Mucosa of rectum (tissue), 2 donors: ENCODE measurements at regions not wholly inside any gene's neighbourhood (a gene's known extent, or its start where the extent isn't known, plus 50 kb on each side); places are given as distances from the start of the nearest gene placed in this dataset.
"Not testable (repeated sequence)": the region's sequence is repeated elsewhere in the genome, so short reads cannot be mapped to it uniquely, and the experiment has no call there.

ENCODE experiments used
- H3K27ac ChIP-seq, 2 donors: one replicate each; pipeline ENCODE4 v1.7.0; 2013; ENCODE audit warnings: inconsistent platforms in 2 of 2, low read depth in 2 of 2, low read length in 2 of 2
- H3K27me3 ChIP-seq, 2 donors: one replicate each; pipeline ENCODE4 v1.7.0; 2013; ENCODE audit warnings: low read length in 2 of 2; ENCODE audit not compliant: control insufficient read depth in 2 of 2, insufficient read depth in 2 of 2
- H3K36me3 ChIP-seq, 2 donors: one replicate each; pipeline ENCODE4 v1.7.0; 2013; ENCODE audit warnings: low read length in 2 of 2; ENCODE audit not compliant: control insufficient read depth in 2 of 2, insufficient read depth in 2 of 2
- H3K4me1 ChIP-seq, 2 donors: one replicate each; pipeline ENCODE4 v1.7.0; 2013; ENCODE audit warnings: low read length in 2 of 2, mild to moderate bottlenecking in 1 of 2; ENCODE audit not compliant: control insufficient read depth in 2 of 2, insufficient read depth in 2 of 2
- H3K4me3 ChIP-seq, 2 donors: one replicate each; pipeline ENCODE4 v1.7.0; 2013; ENCODE audit warnings: low read length in 2 of 2
- H3K9ac ChIP-seq, 2 donors: one replicate each; pipeline ENCODE4 v1.7.0; 2013; ENCODE audit warnings: low read length in 2 of 2, low read depth in 1 of 2, mild to moderate bottlenecking in 1 of 2
- H3K9me3 ChIP-seq, 2 donors: one replicate each; pipeline ENCODE4 v1.7.0; 2013; ENCODE audit warnings: low read length in 2 of 2; ENCODE audit not compliant: control insufficient read depth in 2 of 2
- donor health status: healthy.
- donor health status: Normal muscosa, but diverticular disease.

DNA sequence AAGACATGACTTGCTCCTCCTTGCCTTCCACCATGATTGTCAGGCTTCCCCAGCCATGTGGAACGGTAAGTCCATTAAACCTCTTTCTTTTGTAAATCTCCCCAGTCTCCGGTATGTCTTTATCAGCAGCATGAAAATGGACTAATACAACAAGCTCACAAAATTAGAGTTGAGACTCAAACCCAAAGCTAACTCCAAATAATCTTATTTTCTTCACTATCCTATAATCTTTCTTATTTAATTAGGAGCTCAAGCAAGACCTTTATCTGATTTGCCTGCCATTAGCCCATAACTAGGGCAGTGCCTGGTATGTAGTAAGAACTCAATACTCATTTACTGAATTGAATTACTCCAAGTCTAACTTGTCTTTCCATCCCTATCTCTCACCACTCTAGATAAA, 289.2 kb downstream of the SUCLG1 start:
- Histone ChIP-seq H3K4me3 (no peak overlapping the region), H3K27ac (no peak overlapping the region), H3K4me1 (no peaks in the 10 kb centered on the region), H3K9me3 (no peaks in the 10 kb centered on the region), H3K9ac (no peak overlapping the region), H3K27me3 (no peaks in the 10 kb centered on the region), H3K36me3 (no peaks in the 10 kb centered on the region)

DNA sequence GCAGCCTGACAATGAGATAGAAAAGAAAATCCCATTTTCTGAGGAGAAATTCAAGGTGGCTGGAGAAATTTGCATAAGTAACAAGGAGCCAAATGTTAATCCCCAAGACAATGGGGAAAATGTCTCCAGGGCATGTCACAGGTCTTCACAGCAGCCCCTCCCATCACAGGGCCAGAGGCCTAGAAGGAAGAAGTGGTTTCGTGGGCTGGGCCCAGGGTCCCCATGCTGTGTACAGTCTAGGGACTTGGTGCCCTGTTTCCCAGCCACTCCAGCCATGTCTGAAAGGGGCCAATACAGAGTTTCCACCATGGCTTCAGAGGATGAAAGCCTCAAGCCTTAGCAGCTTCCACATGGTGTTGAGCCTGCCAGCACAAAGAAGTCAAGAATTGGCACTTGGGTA, 290.5 kb downstream of the SUCLG1 start:
- not testable (repeated sequence) for H3K27ac ChIP-seq, H3K4me3 ChIP-seq, H3K27me3 ChIP-seq, H3K4me1 ChIP-seq, H3K9me3 ChIP-seq, H3K36me3 ChIP-seq, H3K9ac ChIP-seq

DNA sequence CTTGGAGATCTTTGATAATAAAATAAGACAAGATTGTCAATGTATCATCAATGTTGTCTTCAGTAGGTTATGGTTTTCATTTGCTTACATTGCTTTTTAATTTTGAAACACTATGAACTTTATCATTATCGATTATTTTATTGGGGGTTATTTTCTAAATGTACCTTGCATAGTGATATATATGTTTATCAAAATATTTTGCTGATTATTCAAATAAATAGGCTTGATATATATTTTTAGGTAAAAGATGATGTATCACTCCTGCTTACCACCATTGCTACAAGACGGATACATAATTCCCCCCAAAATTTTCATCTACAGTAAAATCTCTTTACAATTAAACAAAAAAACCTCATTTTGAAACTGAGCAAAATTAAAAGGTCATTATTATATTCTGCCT, 293.8 kb downstream of the SUCLG1 start:
- Histone ChIP-seq H3K27me3 (no peaks in the 10 kb centered on the region), H3K9me3 (no peaks in the 10 kb centered on the region), H3K4me3 (no peak overlapping the region), H3K9ac (no peak overlapping the region), H3K36me3 (no peaks in the 10 kb centered on the region), H3K4me1 (no peaks in the 10 kb centered on the region), H3K27ac (no peak overlapping the region)

DNA sequence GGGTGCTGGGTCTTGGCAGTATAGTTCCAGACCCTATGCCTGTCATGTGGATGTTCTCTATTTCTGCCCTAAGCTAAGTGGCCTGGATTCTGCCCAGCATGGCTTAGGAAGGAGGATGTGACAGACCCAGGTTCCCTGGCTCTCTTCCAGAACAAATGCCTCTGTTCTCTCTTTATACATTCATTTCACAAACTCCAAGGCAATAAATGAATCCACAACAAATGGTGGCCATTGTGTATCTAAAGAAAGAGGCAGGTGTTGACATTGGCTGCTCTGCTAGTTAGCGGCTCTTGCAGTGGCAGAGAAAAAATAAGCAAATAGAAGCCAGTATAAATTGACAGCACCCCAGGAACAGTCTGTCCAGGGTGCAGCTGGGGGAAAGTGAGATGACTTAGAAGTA, 298.6 kb downstream of the SUCLG1 start:
- no peaks in the 10 kb centered on the region for H3K27me3 ChIP-seq
- H3K9ac ChIP-seq: no peak overlapping the region
- no peaks in the 10 kb centered on the region for H3K36me3 ChIP-seq
- H3K9me3 ChIP-seq: no peaks in the 10 kb centered on the region
- no peak overlapping the region for H3K4me3 ChIP-seq
- no peaks in the 10 kb centered on the region for H3K4me1 ChIP-seq
- no peak overlapping the region for H3K27ac ChIP-seq

DNA sequence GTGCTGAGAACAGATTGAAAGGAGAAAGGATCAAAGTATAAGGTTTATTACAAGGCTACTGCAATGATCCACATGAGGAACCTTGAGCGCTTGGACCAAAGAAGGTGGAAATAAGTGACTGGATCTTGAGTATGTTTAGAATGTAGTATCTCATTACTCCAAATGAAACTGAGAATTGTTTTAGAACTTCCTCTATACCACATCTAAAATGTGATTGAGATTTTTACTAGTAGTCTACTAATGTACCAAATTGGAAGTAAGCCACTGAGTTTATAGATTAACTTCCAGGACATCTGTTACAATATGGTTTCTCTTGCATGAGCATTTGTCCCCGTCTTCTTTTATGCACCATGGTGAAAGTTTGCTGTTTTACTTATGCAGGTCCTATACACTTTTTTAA, 300.5 kb downstream of the SUCLG1 start:
- H3K9me3 ChIP-seq: no peaks in the 10 kb centered on the region
- H3K4me1 ChIP-seq: no peaks in the 10 kb centered on the region
- H3K36me3 ChIP-seq: no peaks in the 10 kb centered on the region
- H3K9ac ChIP-seq: no peak overlapping the region
- H3K4me3 ChIP-seq: no peak overlapping the region
- H3K27ac ChIP-seq: no peak overlapping the region
- H3K27me3 ChIP-seq: no peaks in the 10 kb centered on the region

DNA sequence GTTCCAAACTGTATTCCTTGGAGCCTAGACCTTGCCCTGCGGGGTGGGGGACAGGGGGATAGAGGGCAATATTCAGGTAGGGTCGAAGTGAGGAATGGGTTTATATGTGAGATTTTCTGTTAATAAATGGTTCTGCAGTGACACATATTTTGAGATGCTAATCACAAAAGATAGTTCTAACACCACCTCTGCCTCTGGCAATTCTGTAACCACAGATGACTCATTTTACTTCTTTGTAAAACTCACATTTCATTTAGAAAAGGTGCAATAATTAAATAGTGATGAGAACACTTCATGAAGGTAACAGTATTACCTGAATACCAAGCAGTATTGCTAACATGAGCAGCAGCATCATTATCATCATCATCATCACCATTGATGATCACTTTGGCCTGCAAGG, 306.6 kb downstream of the SUCLG1 start:
- Histone ChIP-seq H3K36me3 (no peaks in the 10 kb centered on the region), H3K4me3 (no peak overlapping the region), H3K27ac (no peak overlapping the region), H3K9ac (no peak overlapping the region), H3K9me3 (no peaks in the 10 kb centered on the region), H3K27me3 (no peaks in the 10 kb centered on the region), H3K4me1 (no peaks in the 10 kb centered on the region)

DNA sequence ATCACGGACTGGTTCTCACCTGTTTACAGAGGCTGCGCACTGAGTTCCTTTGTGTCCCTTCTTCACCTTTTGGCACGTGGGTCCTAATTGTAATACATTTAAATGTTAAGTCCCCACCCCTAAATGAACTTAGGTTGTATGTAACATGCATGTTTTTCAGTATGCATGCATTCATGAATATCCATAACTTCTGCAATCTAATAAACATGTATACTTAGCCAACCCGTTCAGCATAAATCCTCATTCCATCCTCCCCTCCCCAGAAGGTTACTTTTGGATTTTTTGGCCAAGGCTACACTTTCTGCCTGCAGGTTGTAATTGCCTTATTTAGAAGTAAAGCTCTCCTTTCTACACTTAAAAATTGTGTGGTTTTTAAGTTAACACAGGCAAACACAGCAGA, 314.7 kb downstream of the SUCLG1 start:
- no peaks in the 10 kb centered on the region for H3K4me1 ChIP-seq
- no peak overlapping the region for H3K9ac ChIP-seq
- no peaks in the 10 kb centered on the region for H3K36me3 ChIP-seq
- H3K4me3 ChIP-seq: no peak overlapping the region
- H3K9me3 ChIP-seq: no peaks in the 10 kb centered on the region
- no peak overlapping the region for H3K27ac ChIP-seq
- H3K27me3 ChIP-seq: no peaks in the 10 kb centered on the region

DNA sequence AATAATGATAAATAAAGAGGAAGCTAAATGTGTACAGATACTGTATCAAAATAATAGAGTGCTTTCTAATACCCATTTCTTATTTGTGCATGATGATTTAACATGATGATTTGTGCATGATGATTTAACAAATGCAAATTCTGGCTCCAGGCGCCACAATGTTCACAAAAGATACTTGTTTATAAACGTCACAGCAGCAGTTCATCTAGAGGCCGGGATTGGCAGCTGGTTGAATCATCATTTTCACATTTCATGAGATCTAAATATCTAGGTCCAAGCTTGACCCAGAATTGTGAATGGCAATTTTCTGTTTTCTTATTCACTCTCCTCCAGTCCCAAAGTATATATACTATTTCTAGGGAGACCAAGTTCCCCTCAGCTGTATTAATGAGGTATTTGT, 322.0 kb downstream of the SUCLG1 start:
- Histone ChIP-seq H3K9ac (no peak overlapping the region), H3K4me3 (no peak overlapping the region), H3K9me3 (no peaks in the 10 kb centered on the region), H3K4me1 (no peaks in the 10 kb centered on the region), H3K27me3 (no peaks in the 10 kb centered on the region), H3K36me3 (no peaks in the 10 kb centered on the region), H3K27ac (no peak overlapping the region)

DNA sequence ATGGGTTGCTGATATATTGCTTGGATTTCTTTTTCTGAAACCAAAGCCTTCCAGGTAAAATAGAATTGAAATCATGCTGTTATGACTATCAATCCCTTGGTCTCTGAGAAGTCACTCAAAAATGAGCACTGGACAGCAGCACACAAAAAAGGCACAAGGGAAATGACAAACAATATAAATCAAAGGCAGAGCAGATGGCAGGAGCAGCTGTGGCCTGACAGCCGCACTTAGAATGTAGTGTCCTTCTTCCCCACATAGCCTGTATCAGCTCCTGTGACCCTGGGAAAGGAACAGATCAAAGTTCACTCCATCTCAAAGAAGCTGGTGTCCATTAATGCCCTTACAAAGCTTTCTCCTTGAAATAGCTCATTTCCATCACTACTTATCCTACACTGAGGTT, 326.7 kb downstream of the SUCLG1 start:
- Histone ChIP-seq H3K27me3 (no peaks in the 10 kb centered on the region), H3K9me3 (no peaks in the 10 kb centered on the region)

DNA sequence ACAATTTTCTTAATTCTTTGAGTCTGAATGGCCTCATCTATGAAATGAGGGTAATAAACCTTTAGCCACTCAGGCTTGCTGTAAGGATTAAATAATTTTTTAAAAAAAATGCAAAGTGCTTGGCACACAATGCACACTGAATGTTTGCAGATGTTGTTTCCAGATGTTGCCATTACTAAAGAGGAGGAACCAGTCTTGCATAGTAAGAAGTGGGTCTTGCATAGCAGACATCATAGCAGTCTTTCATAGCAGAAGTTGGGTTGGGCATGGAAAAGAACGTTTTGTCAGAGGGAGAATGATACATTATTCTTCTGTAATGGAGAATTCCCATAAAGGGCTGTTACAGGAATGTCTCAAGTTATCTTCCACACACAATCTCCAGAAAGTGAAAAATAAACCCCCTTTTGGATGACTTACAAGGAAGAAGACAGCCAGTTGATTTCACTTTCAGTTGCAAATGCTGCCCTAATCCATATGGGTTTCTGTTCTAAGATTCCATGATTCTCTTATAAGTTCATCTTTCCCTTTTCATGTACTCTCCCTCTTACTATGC, 327.7 kb downstream of the SUCLG1 start:
- H3K27me3 ChIP-seq: no peaks in the 10 kb centered on the region
- no peak overlapping the region for H3K27ac ChIP-seq
- no peaks in the 10 kb centered on the region for H3K9me3 ChIP-seq
- no peak overlapping the region for H3K9ac ChIP-seq
- no peaks in the 10 kb centered on the region for H3K36me3 ChIP-seq
- H3K4me3 ChIP-seq: no peak overlapping the region
- H3K4me1 ChIP-seq: no peaks in the 10 kb centered on the region

More for the DNA sequence above, 326.7 kb downstream of the SUCLG1 start:
- H3K36me3 ChIP-seq: no peaks in the 10 kb centered on the region
- H3K4me3 ChIP-seq: no peak overlapping the region
- H3K27ac ChIP-seq: no peak overlapping the region
- H3K4me1 ChIP-seq: no peaks in the 10 kb centered on the region
- H3K9ac ChIP-seq: no peak overlapping the region

DNA sequence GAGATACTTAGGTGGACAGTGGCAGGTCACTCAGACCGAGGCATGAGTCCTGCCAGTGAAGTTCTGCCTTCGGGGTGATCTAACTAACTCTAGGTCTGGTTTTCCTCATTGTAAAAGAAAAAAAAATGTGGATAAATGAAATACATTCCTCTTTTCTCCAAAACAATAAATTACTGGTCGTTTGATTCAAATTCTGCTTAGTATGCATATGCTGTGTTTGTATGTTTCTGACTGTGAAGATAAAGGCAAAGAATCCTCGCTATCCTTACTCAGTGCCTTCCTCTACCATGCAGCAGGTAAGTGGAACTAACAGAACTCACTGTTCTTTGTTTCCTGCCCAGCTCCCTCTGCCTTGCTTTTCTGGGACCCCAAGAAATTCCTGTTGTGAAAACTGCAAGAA, 330.1 kb downstream of the SUCLG1 start:
- no peak overlapping the region for H3K27ac ChIP-seq
- no peak overlapping the region for H3K4me3 ChIP-seq
- H3K9ac ChIP-seq: no peak overlapping the region
- no peaks in the 10 kb centered on the region for H3K36me3 ChIP-seq
- no peaks in the 10 kb centered on the region for H3K27me3 ChIP-seq
- no peaks in the 10 kb centered on the region for H3K4me1 ChIP-seq
- no peaks in the 10 kb centered on the region for H3K9me3 ChIP-seq
